Astrocyte of the spinal cord (primary cell): ENCODE measurements at regions not wholly inside any gene's neighbourhood (a gene's known extent, or its start where the extent isn't known, plus 50 kb on each side); places are given as distances from the start of the nearest gene placed in this dataset.

Source experiments
- DNase-seq: peaks from one replicate; pipeline ENCODE4 v3.0.0; 2011; ENCODE audit warnings: low read depth, low spot score
- H3K4me3 ChIP-seq: 2 replicates; pipeline ENCODE4 v1.5.1; 2011; ENCODE audit warnings: low read depth, mild to moderate bottlenecking, low read length, moderate library complexity
- in situ Hi-C: cut with HindIII; loops from 2 replicates; pipeline ENCODE4 v1.10.0; 2017; ENCODE audit warnings: low sequenced_read_pairs
- TF ChIP-seq, protein P1 (sequence below): IDR thresholded peaks from 2 replicates; pipeline ENCODE4 v1.5.1; 2012; ENCODE audit warnings: low read depth, mild to moderate bottlenecking, low read length, inconsistent platforms

DNA sequence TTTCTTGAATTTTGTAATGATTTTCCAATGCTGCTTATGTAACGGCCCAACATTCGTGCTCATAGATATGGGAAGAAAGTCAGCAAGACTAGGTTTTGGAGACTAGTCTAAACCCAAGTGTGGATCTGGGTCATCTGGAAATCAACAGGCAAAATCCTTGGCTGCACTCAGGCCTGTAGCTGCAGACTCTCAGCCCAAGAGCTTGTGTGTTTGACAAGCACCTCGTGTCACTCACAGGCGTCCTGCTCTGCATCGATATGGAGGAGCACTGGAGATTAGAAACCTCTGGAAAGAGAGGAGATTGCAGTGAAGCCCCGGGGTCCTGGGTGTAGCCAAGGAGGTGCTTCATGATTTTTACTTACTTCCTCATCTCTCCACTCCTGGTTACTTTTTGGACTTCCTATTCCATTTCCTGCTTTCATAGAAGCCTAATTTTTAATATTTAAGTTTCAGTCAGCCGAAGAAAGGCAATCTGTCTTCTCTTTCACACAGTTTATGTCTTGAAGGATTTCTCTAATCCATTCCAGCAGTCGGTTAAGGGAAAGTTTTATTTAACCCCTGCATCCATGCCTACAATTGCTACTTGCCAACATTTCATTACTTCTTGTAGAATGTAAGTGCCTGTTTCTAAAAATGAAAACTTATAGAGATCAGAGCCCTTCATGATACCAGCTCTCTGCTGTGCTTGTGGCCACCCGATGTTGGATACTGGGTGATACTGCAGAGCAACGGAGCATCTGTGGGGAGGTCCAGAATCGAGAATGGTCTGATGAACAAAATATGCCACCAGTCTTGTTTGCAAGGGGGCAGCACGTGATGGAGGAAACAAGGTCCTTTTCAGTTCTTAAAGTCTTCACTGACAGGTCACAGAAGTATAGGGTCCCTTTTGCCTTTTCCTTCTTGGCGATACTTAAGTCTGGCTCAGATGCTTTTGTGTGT is 296.3 kb downstream of the QKI start:
- in situ Hi-C loops = no loop called here
- TF ChIP-seq, protein P1, sequence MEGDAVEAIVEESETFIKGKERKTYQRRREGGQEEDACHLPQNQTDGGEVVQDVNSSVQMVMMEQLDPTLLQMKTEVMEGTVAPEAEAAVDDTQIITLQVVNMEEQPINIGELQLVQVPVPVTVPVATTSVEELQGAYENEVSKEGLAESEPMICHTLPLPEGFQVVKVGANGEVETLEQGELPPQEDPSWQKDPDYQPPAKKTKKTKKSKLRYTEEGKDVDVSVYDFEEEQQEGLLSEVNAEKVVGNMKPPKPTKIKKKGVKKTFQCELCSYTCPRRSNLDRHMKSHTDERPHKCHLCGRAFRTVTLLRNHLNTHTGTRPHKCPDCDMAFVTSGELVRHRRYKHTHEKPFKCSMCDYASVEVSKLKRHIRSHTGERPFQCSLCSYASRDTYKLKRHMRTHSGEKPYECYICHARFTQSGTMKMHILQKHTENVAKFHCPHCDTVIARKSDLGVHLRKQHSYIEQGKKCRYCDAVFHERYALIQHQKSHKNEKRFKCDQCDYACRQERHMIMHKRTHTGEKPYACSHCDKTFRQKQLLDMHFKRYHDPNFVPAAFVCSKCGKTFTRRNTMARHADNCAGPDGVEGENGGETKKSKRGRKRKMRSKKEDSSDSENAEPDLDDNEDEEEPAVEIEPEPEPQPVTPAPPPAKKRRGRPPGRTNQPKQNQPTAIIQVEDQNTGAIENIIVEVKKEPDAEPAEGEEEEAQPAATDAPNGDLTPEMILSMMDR = no peak
- no peak overlapping the region for H3K4me3 ChIP-seq
- DNase-seq = no peak

DNA sequence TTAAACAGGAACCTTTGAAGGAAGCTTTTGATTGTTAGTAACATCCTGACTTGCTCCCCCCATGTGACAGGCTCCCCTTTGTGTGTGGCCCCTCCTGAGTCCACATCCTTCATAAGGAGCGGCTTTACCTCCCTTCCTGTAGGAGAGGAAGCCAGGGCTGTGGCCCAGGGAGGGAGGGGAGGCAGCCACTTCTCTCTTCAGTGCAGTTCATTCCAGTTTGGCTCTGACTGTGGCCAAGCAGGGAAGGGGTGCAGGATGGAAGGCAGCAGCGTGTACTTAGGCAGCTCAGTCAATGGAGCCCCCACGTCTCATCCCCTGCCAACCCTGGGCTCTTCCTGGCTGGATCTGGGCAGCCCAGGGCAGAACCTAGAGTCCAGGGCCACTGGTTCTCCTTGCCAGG is 295.2 kb downstream of the QKI start:
- H3K4me3 ChIP-seq = no peak overlapping the region
- TF ChIP-seq, protein P1 = no peak
- no peak for DNase-seq
- in situ Hi-C loops = no loop called here

GRCh38 chr6:163709255-163709654 is 294.7 kb downstream of the QKI start:
- H3K4me3 ChIP-seq = no peak overlapping the region
- TF ChIP-seq, protein P1 = no peak
- DNase-seq = no peak
- in situ Hi-C loops = no loop called here

GRCh38 chr6:163708466-163708865 is 293.9 kb downstream of the QKI start:
- TF ChIP-seq, protein P1 = no peak
- H3K4me3 ChIP-seq = no peak overlapping the region
- no peak for DNase-seq
- in situ Hi-C loops = no loop called here

GRCh38 chr6:163707387-163708355 is 293.2 kb downstream of the QKI start:
- TF ChIP-seq, protein P1 = no peak
- H3K4me3 ChIP-seq = no peak overlapping the region
- in situ Hi-C loops = no loop called here
- no peak for DNase-seq

DNA sequence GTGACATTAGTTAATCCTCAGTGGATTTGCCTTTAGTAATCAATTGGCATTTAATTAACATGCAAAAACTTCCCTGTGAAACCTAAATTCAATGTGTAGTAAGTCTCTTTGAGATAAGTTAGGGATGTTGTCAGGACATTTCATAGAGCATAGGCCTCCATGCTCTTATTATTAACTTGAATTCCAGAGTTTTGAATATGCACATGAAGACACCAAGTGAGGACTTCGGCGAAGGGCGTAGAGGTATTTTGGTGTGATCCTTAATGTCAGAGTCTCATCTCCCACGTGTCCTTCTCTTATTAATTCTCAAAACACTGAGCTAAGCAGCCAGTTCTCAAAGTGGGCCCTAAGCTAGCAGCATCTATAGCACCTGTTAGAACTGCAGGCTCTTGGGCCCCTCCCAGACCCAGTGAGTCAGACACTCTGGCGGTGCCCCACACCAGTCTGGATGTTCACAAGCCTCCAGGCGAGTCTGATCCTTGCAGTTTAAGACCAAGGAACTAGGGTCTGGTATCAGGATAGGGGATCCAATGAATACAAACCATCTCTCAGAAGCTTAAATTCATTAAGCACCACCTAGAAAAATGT is 292.1 kb downstream of the QKI start:
- in situ Hi-C loops = no loop called here
- TF ChIP-seq, protein P1 = no peak

More for the DNA sequence above, 292.1 kb downstream of the QKI start:
- H3K4me3 ChIP-seq = no peak overlapping the region
- DNase-seq = no peak
